H9 (cell line): ENCODE measurements at regions not wholly inside any gene's neighbourhood (a gene's known extent, or its start where the extent isn't known, plus 50 kb on each side); places are given as distances from the start of the nearest gene placed in this dataset.

Source experiments
- DNase-seq: peaks from one replicate; pipeline ENCODE4 v3.0.0-alpha.2; 2017
- H2AFZ ChIP-seq: one replicate; pipeline ENCODE4 v1.6.1; 2013; ENCODE audit warnings: mild to moderate bottlenecking, low read length, control low read depth, moderate library complexity
- H2AK5ac ChIP-seq: 2 replicates; pipeline ENCODE4 v1.6.1; 2013; ENCODE audit warnings: low read length, control low read depth, mixed read lengths; ENCODE audit not compliant: insufficient read length
- H2BK120ac ChIP-seq: one replicate; pipeline ENCODE4 v1.6.1; 2013; ENCODE audit warnings: low read depth, mild to moderate bottlenecking, low read length, control low read depth, inconsistent platforms; ENCODE audit not compliant: poor library complexity, severe bottlenecking
- H2BK12ac ChIP-seq: 2 replicates; pipeline ENCODE4 v1.6.1; 2013; ENCODE audit warnings: low read length, control low read depth, mixed read lengths, low read depth; ENCODE audit not compliant: insufficient read length
- H2BK15ac ChIP-seq: 2 replicates; pipeline ENCODE4 v1.6.1; 2013; ENCODE audit warnings: low read depth, low read length, control low read depth
- H2BK20ac ChIP-seq: one replicate; pipeline ENCODE4 v1.6.1; 2013; ENCODE audit warnings: low read depth, mild to moderate bottlenecking, low read length, control low read depth, inconsistent platforms; ENCODE audit not compliant: poor library complexity, severe bottlenecking
- H2BK5ac ChIP-seq: 2 replicates; pipeline ENCODE4 v1.6.1; 2013; ENCODE audit warnings: low read length, control low read depth, mixed read lengths; ENCODE audit not compliant: insufficient read length
- H3K14ac ChIP-seq: 2 replicates; pipeline ENCODE4 v1.6.1; 2013; ENCODE audit warnings: low read length, control low read depth; ENCODE audit not compliant: insufficient read depth
- H3K18ac ChIP-seq: 2 replicates; pipeline ENCODE4 v1.6.1; 2013; ENCODE audit warnings: low read depth, mild to moderate bottlenecking, mixed read lengths, low read length, control low read depth; ENCODE audit not compliant: insufficient read length
- H3K23ac ChIP-seq: 2 replicates; pipeline ENCODE4 v1.6.1; 2013; ENCODE audit warnings: low read length, control low read depth, mixed read lengths, low read depth; ENCODE audit not compliant: insufficient read length
- H3K23me2 ChIP-seq: 2 replicates; pipeline ENCODE4 v1.6.1; 2013; ENCODE audit warnings: low read depth, mild to moderate bottlenecking, mixed read lengths, low read length, control low read depth; ENCODE audit not compliant: insufficient read length, poor library complexity, severe bottlenecking
- H3K27ac ChIP-seq: 2 replicates; pipeline ENCODE4 v1.5.1; 2013; ENCODE audit warnings: low read length, control low read depth, mixed read lengths, low read depth; ENCODE audit not compliant: insufficient read length
- H3K27me3 ChIP-seq: 2 replicates; pipeline ENCODE4 v1.6.1; 2013; ENCODE audit warnings: low read length, control low read depth, inconsistent platforms; ENCODE audit not compliant: insufficient read depth
- H3K4ac ChIP-seq: 2 replicates; pipeline ENCODE4 v1.6.1; 2013; ENCODE audit warnings: low read depth, mild to moderate bottlenecking, control low read depth, inconsistent platforms, low read length, moderate library complexity
- H3K4me1 ChIP-seq: 2 replicates; pipeline ENCODE4 v1.6.1; 2013; ENCODE audit warnings: low read length, control low read depth, inconsistent platforms; ENCODE audit not compliant: insufficient read depth
- H3K4me2 ChIP-seq: 2 replicates; pipeline ENCODE4 v1.6.1; 2013; ENCODE audit warnings: low read length, control low read depth, mixed read lengths; ENCODE audit not compliant: insufficient read length, insufficient read depth
- H3K56ac ChIP-seq: 2 replicates; pipeline ENCODE4 v1.6.1; 2013; ENCODE audit warnings: low read depth, mild to moderate bottlenecking, mixed read lengths, low read length, control low read depth; ENCODE audit not compliant: insufficient read length
- H3K79me1 ChIP-seq: 2 replicates; pipeline ENCODE4 v1.6.1; 2013; ENCODE audit warnings: low read depth, mild to moderate bottlenecking, moderate library complexity, low read length, control low read depth, inconsistent platforms; ENCODE audit not compliant: insufficient read depth, poor library complexity, severe bottlenecking
- H3K79me2 ChIP-seq: 2 replicates; pipeline ENCODE4 v1.6.1; 2013; ENCODE audit warnings: low read length, control low read depth, inconsistent platforms; ENCODE audit not compliant: insufficient read depth
- H3K9ac ChIP-seq: 2 replicates; pipeline ENCODE4 v1.6.1; 2013; ENCODE audit warnings: low read length, control low read depth, mixed read lengths; ENCODE audit not compliant: insufficient read length; ENCODE audit errors: extremely low read depth
- H3K9me3 ChIP-seq: one replicate; pipeline ENCODE4 v1.6.1; 2013; ENCODE audit warnings: low read depth, low read length, inconsistent platforms; ENCODE audit not compliant: control insufficient read depth
- H3T11ph ChIP-seq: one replicate; pipeline ENCODE4 v1.6.1; 2013; ENCODE audit warnings: mild to moderate bottlenecking, low read length, control low read depth, inconsistent platforms
- H4K20me1 ChIP-seq: one replicate; pipeline ENCODE4 v1.6.1; 2013; ENCODE audit not compliant: control insufficient read depth, insufficient read length, insufficient read depth
- H4K5ac ChIP-seq: 2 replicates; pipeline ENCODE4 v1.6.1; 2013; ENCODE audit warnings: low read depth, mild to moderate bottlenecking, mixed read lengths, low read length, control low read depth; ENCODE audit not compliant: insufficient read length
- H4K8ac ChIP-seq: replicated peaks from 2 replicates; pipeline ENCODE4 v1.6.1; 2013; ENCODE audit warnings: low read length, control low read depth, mixed read lengths, low read depth; ENCODE audit not compliant: insufficient read length
- H4K91ac ChIP-seq: 2 replicates; pipeline ENCODE4 v1.6.1; 2013; ENCODE audit warnings: low read depth, mild to moderate bottlenecking, moderate library complexity, mixed read lengths, low read length, control low read depth; ENCODE audit not compliant: insufficient read length
- H3K27ac Mint-ChIP-seq, 3 experiments: 2 replicates in 2 of 3; 3 replicates in 1 of 3; pipeline ENCODE4 v1.8.0; 2020 to 2021; ENCODE audit warnings: mixed read lengths in 3 of 3, mild to moderate bottlenecking in 1 of 3, moderate library complexity in 1 of 3
- H3K27me3 Mint-ChIP-seq: 2 replicates; pipeline ENCODE4 v1.8.0; 2021; ENCODE audit warnings: low read depth, mild to moderate bottlenecking, moderate library complexity, mixed read lengths
- H3K36me3 Mint-ChIP-seq, 3 experiments: 2 replicates in 2 of 3; 3 replicates in 1 of 3; pipeline ENCODE4 v1.8.0; 2020 to 2021; ENCODE audit warnings: low read depth in 3 of 3, mixed read lengths in 3 of 3; ENCODE audit not compliant: insufficient read depth in 1 of 3
- H3K4me1 Mint-ChIP-seq, 2 experiments: 2 replicates each; pipeline ENCODE4 v1.8.0; 2020; ENCODE audit warnings: mixed read lengths in 2 of 2
- H3K4me3 Mint-ChIP-seq, 2 experiments: 2 replicates in 1 of 2; 3 replicates in 1 of 2; pipeline ENCODE4 v1.8.0; 2020 to 2021; ENCODE audit warnings: mild to moderate bottlenecking in 2 of 2, mixed read lengths in 2 of 2, moderate library complexity in 1 of 2
- H3K9me3 Mint-ChIP-seq, 2 experiments: 2 replicates in 1 of 2; 3 replicates in 1 of 2; pipeline ENCODE4 v1.8.0; 2020; ENCODE audit warnings: mild to moderate bottlenecking in 2 of 2, mixed read lengths in 2 of 2, moderate library complexity in 1 of 2
- CTCF ChIP-seq: fragments of 200-600 bp; sonication (generic); conservative IDR thresholded peaks from 3 replicates; pipeline ENCODE4 v1.8.0; 2021; ENCODE audit warnings: antibody characterized with exemption, mild to moderate bottlenecking
- WGBS: extraction: QIAGEN DNeasy Blood & Tissue Kit; methylation state at CpG from one replicate; pipeline ENCODE4 v1.1.7; 2013; ENCODE audit warnings: missing lambda C conversion rate, low lambda C conversion rate, mixed read lengths; ENCODE audit not compliant: insufficient read length; ENCODE audit errors: extremely low coverage; 5-methylcytosine and 5-hydroxymethylcytosine counted together

GRCh38 chr16:65268331-65268730, 146.5 kb upstream of the CDH11 start:
- Histone ChIP-seq H3T11ph (no peak overlapping the region), H2BK5ac (no peak overlapping the region), H3K79me1 (no peaks in the 10 kb centered on the region), H4K8ac (no peak overlapping the region), H2BK120ac (no peak overlapping the region), H3K18ac (no peak overlapping the region), H4K20me1 (no peaks in the 10 kb centered on the region), H3K23me2 (no peaks in the 10 kb centered on the region), H3K27ac (no peak overlapping the region), H3K56ac (no peak overlapping the region), H2AFZ (no peak overlapping the region), H3K79me2 (no peaks in the 10 kb centered on the region), H3K4ac (no peak overlapping the region), H3K23ac (no peak overlapping the region), H2BK15ac (no peak overlapping the region), H3K9ac (no peak overlapping the region), H3K14ac (no peak overlapping the region), H4K91ac (no peak overlapping the region), H3K9me3 (no peaks in the 10 kb centered on the region), H2BK12ac (no peak overlapping the region), H2AK5ac (no peak overlapping the region), H3K27me3 (no peaks in the 10 kb centered on the region), H4K5ac (no peak overlapping the region), H2BK20ac (no peak overlapping the region), H3K4me1 (no peaks in the 10 kb centered on the region), H3K4me2 (no peak overlapping the region)
- no peak for DNase-seq
- H3K9me3 Mint-ChIP-seq = no peaks in the 10 kb centered on the region
- no peak overlapping the region for H3K4me3 Mint-ChIP-seq
- H3K4me1 Mint-ChIP-seq = no peaks in the 10 kb centered on the region; a peak in 1 of 4 replicates
- no peaks in the 10 kb centered on the region; the same call in 1 of the 2 replicates for H3K27me3 Mint-ChIP-seq
- H3K27ac Mint-ChIP-seq = no peak overlapping the region
- no peaks in the 10 kb centered on the region for H3K36me3 Mint-ChIP-seq
- no CpG with 5 or more reads among the region's 1 CpG for WGBS
- no peak for TF ChIP-seq CTCF
